IPS DF 19.7 (cell line): ENCODE measurements at regions not wholly inside any gene's neighbourhood (a gene's known extent, or its start where the extent isn't known, plus 50 kb on each side); places are given as distances from the start of the nearest gene placed in this dataset.
"Not testable (repeated sequence)": the region's sequence is repeated elsewhere in the genome, so short reads cannot be mapped to it uniquely, and the experiment has no call there.

Experiments
- DNase-seq: peaks from one replicate; pipeline ENCODE4 v3.0.0-alpha.2; 2013; ENCODE audit warnings: low read depth, low spot score

DNA sequence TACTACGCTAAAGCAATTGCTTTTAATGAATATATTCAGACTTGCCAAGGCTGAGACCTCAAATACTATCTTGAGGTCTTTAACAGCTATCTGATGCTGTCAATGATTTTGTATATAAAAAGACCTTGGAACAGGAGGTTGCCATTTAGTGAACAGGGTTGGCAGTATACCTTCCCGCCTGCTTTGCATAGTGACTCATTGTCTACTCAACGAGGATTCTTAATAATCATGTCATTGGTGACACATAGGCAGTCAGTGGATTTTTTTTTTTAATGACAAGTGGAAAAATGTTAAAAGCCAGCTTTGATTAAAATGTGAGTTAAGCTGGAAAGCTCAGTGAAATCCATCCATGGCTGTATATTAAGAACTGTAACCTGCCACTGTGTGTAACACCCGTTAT is 164.0 kb downstream of the ASMT start:
- DNase-seq: no peak

DNA sequence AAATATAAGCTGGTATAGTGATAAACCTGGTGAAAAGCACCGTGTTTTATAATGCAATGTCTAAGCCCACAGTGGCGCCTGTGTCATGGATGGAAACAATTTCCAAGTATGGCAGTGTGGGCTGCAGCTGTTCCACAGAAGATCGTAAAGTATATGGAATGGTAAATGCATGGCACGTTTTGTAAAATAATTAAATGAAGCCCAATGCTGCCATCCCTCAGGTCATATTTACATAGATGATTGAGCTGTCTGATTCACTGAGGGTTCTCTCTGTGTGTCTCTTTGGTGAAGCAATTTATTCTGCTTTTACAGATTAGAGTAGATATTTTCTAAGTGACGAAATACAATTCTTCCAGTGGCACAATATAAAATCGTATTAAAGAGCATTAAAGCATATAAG is 164.8 kb downstream of the ASMT start:
- DNase-seq: no peak

DNA sequence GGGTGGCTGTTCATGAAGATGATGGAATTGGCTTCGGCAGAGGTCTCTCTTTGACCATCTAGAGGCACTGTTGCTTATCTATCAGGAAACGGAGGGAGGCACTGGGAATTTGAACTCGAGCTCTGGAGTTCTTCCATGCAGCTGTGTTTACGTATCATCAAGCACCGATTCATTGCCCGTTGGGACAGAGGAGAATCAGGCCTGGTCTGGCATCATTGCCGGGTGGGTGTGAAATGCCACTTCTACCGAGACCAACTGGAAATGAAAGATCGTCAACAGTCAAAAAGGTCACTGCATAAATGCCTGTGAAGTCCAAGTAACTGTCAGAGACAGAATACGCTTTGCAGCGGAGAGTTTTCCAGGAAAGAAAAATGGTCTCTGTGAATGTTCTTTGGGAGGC is 166.9 kb downstream of the ASMT start:
- no peak for DNase-seq

DNA sequence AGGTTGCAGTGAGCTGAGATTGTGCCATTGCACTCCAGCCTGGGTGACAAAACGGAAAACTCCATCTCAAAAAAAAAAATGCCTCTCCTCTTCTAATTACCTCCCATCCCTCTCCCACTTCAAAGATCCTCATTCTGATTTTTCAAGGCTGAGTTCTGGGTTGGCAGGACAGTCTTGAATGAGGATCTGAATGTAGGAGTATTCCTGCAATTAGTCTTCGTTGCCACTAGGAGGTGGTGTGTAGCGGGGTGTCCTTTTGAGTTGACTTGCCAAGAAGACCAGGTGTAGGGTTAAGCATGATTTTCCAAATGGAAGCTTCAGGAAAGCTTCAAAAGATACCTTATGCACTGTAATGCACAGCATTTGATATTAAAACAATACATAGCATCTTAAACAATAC is 169.9 kb downstream of the ASMT start:
- DNase-seq: no peak

DNA sequence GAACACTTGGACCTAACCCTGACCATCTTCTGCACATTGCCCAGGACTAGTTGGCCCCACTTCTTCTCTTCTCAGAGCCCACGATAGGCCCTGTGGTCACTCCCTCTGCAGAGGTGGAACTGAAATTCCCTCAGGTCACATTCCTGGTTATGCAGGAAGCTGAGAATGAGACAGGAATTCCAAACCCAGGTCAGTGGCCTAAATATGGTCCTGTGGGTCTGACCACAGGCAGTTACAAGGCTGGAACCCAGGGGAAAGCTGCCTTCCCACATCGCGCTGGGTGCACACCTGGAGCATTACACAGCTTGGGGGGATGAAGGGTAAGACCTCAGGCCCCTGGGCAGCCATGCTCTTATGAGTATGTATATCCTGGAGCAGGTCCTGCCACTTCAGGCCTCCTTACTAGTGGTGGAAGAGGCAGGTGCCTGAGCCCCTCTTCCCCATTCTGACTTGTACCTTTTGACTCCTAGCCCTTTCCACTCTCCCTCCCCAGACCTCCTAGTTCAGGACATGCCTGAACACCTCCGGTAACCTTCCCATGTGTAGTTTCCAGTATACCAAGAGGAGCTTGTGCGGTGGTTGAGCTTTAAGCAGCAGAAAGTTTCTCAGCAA is 173.5 kb downstream of the ASMT start:
- DNase-seq: no peak

DNA sequence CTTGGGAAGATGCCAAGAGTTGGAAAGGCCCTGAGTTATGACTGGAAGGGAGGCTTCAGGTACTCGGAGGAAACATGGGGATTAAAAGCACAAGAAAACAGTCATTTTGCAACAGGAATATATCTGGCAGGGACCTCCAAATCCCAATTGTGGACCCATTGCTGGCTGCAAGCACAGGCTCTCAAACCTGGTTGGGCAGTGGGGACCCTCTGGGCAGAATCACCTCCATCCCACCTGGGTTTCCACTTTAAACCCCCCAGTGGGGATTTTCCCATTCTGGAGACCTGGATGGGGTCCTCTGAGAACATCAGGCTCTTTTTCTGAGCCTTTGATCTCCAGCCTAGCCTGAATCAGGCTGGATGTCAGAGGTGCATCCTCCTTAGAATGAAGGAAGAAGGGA is 177.8 kb downstream of the ASMT start:
- no peak for DNase-seq

DNA sequence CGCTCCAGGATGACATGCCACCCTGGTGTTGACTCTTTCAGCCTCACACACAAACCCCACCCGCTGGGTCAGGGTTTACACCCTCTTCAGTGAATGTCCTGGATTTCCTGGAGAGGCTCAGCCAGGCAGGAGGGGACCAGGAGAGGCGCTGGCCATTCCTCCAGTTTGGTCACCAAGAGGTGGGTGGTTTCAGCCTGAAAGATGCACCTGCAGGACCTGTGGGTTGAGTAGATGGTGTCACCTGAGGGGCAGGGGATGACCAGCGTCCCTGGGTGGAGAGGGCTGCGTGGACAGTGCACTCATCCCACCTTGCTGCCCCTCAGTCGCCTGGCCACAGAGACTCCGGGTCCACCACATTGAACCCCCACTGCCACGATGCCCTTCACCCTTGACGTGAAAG is 179.7 kb downstream of the ASMT start:
- DNase-seq: no peak

DNA sequence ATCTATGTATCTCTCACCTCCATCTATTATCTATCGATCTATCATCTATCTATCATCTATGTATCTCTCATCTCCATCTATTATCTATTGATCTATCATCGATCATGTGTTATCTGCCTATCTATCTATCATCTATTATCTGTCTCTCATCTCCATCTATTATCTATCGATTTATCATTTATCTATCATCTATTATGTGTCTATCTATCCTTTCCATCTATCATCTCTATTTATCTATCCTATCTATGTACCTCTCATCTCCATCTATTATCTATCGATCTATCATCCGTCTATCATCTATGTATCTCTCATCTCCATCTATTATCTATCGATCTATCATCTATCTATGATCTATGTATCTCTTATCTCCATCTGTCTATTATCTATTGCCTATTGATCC is 188.1 kb downstream of the ASMT start:
- DNase-seq: no peak

DNA sequence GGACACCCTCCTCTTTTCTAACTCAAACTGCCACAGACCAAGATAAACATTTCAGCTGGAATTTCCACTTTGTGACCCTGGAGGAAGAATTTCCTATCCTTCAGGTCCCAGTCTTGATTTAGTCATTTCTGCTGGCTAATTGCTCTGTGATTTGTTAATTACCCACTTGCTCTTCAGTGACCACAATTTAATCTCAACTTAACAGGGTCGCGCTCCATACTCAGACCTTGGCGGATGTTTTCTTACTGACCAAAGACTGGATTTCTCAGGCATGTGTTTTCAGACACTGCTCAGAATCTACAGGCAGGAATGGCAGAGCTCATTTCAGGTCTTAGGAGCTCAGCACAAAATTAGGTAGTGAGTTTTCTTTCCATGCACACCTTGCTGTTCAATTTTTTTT is 188.9 kb downstream of the ASMT start:
- no peak for DNase-seq

DNA sequence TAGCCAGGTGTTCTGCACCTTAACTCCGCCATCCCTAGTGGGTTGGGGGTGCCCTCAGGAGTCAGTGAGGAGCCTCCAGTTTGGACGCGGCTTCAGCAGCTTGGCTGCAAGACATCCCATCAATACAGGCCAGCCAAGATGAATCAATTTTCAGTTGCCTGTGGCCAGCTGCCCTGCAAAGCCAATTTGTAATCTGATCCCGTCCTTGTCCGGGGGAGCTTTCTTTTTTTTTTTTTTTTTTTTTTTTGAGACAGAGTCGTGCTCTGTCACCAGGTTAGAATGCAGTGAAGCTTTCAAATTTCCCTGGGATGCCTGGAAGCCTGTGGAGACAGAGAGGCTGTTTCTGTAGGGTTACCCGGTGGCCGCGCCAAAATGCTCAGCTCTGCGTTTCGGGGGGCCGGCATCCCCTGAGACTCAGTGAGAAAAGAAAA is 192.5 kb downstream of the ASMT start:
- peak; percentile 20 for DNase-seq

DNA sequence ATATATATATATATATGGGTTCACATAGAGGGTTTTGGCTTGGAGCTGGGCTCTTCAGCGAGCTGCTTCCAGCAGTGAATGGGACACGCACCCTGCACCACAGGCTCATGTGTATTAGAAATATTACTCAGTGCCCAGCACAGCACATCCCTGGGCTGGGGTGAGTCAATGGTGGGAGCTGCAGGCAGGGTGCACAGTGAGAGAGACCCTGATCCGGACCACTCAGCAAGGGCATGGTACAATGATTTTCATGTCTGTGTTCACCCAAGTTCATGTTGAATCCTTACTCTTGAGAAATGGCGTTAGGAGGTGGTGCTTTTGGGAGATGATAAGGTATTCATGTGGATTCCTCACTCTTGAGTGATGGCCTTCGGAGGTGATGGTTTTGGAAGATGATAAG is 194.7 kb downstream of the ASMT start:
- DNase-seq: no peak

DNA sequence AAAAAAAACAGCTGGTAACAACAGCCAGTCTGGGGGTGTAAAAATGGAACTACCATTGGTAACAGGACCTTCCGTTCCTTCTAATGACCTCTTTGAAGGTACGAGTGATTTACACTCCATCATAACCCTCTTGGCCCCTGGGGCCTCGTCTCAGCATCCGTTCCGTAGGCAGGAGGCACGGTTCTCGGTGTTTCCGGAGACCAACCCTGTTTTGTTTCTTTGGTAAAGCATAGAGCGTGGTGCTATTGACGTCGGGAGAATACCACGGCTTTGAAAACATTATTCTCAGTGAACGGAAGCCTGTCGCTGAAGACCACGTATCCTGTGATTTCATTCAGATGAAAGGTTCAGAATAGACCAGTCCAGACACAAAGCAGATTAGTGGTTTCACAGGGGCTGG is 198.9 kb downstream of the ASMT start:
- no peak for DNase-seq

DNA sequence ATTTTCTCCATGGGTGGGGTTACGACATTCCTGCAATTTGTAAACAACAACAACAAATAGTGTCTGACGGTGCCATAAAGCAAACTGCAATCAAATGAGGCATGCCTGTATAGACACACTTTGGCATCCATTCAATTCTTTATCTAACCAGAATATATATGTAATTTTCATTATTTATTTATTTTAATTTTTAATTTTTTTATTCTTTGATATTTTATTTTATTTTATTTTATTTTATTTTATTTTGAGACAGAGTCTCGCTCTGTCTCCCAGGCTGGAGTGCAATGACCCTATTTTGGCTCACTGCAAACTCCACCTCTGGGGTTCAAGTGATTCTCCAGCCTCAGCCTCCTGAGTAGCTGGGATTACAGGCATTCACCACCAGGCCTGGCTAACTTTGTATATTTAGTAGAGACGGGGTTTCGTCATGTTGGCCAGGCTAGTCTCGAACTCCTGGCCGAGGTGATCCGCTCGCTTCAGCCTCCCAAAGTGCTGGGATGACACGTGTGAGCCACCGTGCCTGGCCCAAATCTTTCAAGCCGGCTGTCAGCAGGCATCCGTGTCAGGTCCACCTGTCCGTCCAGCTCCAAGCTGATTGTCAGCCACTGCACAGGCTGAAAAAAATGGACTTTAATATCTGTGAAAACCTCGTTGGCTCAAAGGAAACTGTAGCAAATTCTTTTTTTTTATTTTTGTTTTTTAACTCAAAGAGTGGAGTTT is 200.8 kb downstream of the ASMT start:
- DNase-seq: no peak

DNA sequence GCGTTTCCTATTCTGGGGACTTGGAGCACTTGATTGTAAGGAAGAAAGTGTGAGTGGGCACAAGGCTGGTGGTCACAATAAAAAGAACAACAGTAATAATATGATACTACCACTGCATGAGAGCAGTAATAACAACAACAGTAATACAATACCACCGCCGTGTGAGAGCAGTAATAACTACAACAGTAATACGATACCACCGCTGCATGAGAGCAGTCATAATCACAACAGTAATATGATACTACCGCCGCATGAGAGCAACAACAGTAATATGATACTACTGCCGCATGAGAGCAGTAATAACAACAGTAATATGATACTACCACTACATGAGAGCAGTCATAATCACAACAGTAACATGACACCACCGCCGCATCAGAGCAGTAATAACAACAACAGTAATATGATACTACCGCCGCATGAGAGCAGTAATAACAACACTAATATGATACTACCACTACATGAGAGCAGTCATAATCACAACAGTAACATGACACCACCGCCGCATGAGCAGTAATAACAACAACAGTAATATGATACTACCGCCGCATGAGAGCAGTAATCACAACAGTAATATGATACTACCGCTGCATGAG is 201.6 kb downstream of the ASMT start:
- DNase-seq: not testable (repeated sequence)

DNA sequence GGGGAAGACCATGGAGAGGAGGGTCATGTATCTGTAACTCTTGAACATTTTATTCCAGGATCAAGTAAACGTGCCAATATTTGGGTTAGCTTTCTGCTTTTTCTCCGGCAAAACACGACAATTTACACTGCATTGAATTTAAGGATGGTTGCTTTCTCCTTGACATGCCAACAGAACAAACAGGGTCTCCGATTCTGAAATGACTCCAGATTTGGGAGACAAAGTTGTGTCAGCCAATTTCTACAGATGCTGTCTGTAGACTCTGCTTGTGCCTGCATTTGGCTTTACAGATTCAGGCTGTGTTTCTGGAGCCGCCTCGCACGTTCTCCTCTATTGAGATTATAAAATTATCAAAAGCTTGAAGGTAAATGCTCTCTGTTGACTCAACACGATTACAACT is 207.0 kb downstream of the ASMT start:
- DNase-seq: no peak

DNA sequence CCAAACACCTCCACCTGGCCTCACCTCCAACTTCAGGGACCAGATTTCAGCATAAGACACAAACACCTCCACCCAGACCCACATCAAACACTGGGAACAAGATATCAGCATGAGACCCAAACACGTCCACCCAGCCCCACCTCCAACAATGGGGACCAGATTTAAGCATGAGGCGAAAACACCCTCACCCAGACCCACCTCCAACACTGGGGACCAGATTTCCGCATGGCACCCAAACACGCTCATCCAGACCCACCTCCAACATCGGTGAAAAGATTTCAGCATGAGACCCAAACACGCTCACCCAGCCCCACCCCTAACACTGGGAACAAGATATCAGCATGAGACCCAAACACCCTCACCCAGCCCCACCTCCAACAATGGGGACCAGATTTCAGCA is 210.0 kb downstream of the ASMT start:
- DNase-seq: no peak

DNA sequence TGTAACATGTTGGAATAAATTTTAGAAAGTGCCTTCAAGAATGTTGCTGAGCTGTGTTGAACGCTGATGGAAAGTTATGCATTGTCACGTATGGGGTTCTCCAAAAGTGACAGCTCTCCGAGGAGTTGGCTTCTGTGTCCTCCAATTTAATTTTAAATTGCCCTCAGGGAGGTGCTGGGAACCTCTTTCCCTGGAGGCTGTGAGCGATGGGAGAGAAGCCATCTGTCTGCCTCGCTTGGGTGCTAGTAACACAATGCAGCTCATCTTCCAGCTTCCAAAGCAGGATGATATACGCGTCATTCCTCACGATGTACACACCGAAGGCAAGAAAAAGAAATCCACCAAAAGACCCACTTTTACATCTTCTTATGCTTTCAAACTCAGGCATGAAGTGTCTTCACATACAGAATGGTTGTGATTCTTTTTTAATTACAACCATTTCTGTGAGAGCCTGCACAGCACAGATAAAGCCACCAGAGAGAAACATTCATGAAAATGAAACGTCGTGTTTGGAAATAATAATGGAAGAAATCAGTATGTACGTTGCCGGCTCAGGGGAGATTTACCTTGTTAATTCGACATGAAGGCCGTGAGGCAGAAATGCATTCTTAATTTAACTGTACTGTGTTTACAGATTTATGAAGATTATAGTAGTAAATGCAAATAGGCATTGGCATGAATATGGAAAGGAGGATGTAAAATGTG is 218.9 kb downstream of the ASMT start:
- no peak for DNase-seq

DNA sequence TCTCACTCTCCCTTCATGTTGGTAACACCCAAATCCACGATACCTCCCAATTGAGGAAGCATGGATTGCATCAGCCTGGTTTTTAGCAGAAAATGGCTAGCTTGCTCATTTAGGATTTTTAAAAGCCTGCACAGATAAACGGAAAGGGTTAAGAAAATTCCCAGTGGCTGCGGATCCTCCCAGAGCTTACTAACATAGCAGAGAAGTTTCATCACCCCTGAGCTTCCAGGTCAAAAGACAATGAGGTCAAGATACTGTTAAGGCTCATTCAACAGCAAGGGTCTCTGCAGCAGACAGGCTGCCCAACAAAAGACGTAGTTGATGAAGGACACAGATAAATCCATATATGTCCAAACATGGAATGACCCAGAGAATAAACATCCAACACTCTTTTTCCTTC is 220.2 kb downstream of the ASMT start:
- no peak for DNase-seq

DNA sequence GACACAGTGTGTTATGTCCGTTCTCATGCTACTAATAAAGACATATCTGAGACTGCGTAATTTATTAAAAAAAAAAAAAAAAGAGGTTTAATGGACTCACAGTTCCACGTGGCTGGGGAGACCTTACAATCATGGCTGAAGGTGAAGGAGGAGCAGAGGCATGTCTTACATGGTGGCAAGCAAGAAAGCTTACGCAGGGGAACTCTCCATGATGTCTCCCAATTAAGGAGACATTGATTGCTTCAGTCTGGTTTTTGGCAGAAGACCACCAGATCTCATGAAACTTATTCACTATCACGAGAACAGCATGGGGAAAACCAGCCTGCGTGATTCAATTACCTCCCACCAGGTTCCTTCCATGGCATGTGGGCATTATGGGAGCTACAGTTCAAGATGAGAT is 221.8 kb downstream of the ASMT start:
- DNase-seq: no peak

DNA sequence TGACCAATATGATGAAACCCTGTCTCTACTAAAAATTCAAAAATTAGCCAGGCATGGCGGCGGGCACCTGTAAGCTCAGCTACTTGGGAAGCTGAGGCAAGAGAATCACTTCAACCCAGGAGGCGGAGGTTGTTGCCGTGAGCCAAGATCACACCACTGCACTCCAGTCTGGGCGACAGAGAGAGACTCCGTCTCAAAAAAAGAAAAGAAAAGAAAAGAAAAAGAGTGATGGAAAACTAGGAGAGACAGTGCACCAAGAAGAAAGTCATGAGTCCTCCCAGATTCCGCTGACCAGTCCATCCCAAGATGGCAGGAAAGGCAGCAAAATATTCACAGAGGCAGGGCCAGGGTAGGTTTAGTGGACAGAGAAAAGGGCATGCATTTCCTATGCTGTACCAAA is 226.9 kb downstream of the ASMT start:
- DNase-seq: no peak

DNA sequence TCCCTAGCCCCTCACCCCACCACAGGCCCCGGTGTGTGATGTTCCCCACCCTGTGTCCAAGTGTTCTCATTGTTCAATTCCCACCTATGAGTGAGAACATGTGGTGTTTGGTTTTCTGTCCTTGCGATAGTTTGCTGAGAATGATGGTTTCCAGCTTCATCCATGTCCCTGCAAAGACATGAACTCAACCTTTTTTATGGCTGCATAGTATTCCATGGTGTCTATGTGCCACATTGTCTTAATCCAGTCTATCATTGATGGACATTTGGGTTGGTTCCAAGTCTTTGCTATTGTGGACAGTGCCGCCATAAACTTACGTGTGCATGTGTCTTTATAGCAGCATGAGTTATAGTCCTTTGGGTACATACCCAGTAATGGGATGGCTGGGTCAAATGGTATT is 232.1 kb downstream of the ASMT start:
- not testable (repeated sequence) for DNase-seq

DNA sequence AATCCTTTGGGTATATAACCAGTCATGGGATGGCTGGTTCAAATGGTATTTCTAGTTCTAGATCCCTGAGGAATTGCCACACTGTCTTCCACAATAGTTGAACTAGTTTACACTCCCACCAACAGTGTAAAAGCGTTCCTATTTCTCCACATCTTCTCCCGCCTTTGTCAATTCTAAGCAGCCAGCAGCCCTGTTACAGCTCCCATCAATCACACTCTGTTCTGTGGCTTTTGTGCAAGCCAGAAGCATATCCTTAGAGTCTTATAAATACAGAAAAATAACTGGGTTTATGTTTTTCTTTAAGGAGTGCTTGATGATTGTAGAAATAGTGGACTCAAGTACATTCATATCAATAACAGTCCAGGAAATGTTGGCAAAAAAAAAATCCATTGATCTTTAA is 232.9 kb downstream of the ASMT start:
- DNase-seq: not testable (repeated sequence)

DNA sequence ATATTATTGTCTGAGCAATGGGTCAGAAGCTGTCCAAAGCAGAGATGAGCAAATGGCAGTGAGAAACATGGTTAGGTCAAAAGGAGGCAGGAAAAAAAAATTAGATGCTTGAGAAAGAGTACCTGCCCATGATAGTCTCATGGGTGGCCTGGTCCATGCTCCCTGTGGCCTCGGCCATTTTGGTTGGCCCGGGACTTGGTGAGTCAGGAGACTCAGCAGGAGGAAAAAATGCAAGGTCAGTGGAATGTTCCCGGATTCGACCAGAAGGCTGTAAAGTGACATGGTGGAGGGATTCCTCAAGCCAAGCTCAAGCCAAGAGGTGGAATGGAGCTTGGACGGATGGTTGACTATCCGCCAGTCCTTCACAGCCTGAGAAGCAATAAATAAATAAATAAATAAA is 236.7 kb downstream of the ASMT start:
- DNase-seq: no peak
